Breast epithelium (tissue), 3 donors: ENCODE measurements at regions not wholly inside any gene's neighbourhood (a gene's known extent, or its start where the extent isn't known, plus 50 kb on each side); places are given as distances from the start of the nearest gene placed in this dataset.

Experiments
- POLR2A ChIP-seq: fragments of 450-650 bp; IDR thresholded peaks from one replicate; pipeline ENCODE4 v1.6.1; 2016; ENCODE audit warnings: antibody characterized with exemption, mild to moderate bottlenecking, moderate library complexity
- POLR2AphosphoS5 ChIP-seq, 3 donors: sonication (generic); formaldehyde crosslinking; IDR thresholded peaks; one replicate each; pipeline ENCODE4 v1.6.1; 2017; ENCODE audit warnings: antibody characterized with exemption in 3 of 3
- TF ChIP-seq, protein P1 (sequence below), 3 donors: fragments of 450-650 bp; IDR thresholded peaks; one replicate each; pipeline ENCODE4 v1.5.1; 2016 to 2017; ENCODE audit warnings: antibody characterized with exemption in 3 of 3, mild to moderate bottlenecking in 3 of 3, moderate library complexity in 3 of 3

DNA sequence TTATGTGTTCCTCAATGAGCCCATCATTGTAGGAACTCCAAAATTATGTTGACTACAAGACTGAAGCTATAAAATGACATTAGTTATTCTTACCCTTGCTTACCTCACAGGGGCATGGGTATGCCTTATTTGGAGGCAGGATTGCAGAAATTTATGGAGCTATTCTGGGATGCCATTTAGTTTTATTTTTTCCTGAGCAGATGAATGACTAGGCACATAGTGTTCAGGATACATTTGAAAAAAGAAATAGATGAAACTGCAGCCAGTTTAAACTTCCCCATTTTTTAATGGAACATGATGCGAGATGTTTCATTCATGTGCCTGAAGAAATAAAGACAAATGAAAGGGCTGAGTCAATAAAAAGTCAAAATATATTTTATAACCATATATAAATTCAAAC lies 399.2 kb upstream of the JAG1 start:
- TF ChIP-seq, protein P1, sequence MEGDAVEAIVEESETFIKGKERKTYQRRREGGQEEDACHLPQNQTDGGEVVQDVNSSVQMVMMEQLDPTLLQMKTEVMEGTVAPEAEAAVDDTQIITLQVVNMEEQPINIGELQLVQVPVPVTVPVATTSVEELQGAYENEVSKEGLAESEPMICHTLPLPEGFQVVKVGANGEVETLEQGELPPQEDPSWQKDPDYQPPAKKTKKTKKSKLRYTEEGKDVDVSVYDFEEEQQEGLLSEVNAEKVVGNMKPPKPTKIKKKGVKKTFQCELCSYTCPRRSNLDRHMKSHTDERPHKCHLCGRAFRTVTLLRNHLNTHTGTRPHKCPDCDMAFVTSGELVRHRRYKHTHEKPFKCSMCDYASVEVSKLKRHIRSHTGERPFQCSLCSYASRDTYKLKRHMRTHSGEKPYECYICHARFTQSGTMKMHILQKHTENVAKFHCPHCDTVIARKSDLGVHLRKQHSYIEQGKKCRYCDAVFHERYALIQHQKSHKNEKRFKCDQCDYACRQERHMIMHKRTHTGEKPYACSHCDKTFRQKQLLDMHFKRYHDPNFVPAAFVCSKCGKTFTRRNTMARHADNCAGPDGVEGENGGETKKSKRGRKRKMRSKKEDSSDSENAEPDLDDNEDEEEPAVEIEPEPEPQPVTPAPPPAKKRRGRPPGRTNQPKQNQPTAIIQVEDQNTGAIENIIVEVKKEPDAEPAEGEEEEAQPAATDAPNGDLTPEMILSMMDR (IDR thresholded peaks at IDR 0.05): no peak
- TF ChIP-seq POLR2AphosphoS5 (IDR thresholded peaks at IDR 0.05) (no peak), POLR2A (no peak)
